ENCODE measurements at regions not wholly inside any gene's neighbourhood (a gene's known extent, or its start where the extent isn't known, plus 50 kb on each side); places are given as distances from the start of the nearest gene placed in this dataset.

- TF ChIP-seq MXI1 (IDR thresholded peaks at IDR 0.05; ENCODE audit: low read depth, low read length) = 0 out of 2 replicates have a peak, but pooled peaks have one; percentile 47
- TF ChIP-seq NR2C1 (IDR thresholded peaks at IDR 0.05) = peak; percentile 29; the same call in 1 of the 2 replicates
- TF ChIP-seq NR2C1 (tag; IDR thresholded peaks at IDR 0.05) = peak; percentile 70
- TF ChIP-seq, protein P1, sequence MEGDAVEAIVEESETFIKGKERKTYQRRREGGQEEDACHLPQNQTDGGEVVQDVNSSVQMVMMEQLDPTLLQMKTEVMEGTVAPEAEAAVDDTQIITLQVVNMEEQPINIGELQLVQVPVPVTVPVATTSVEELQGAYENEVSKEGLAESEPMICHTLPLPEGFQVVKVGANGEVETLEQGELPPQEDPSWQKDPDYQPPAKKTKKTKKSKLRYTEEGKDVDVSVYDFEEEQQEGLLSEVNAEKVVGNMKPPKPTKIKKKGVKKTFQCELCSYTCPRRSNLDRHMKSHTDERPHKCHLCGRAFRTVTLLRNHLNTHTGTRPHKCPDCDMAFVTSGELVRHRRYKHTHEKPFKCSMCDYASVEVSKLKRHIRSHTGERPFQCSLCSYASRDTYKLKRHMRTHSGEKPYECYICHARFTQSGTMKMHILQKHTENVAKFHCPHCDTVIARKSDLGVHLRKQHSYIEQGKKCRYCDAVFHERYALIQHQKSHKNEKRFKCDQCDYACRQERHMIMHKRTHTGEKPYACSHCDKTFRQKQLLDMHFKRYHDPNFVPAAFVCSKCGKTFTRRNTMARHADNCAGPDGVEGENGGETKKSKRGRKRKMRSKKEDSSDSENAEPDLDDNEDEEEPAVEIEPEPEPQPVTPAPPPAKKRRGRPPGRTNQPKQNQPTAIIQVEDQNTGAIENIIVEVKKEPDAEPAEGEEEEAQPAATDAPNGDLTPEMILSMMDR (IDR thresholded peaks at IDR 0.05 in 2 of 3, conservative IDR thresholded peaks at IDR 0.05 in 1 of 3; ENCODE audit: insufficient read depth in 2 of 3, low read depth in 1 of 3, low read length in 3 of 3) = peak; percentile 68 to 99 (median 97)
- no peak for TF ChIP-seq PRMT5 (CRISPR knock-in tag; IDR thresholded peaks at IDR 0.05)
- no peak for TF ChIP-seq FOXM1 (IDR thresholded peaks at IDR 0.05; ENCODE audit: low read depth)
- TF ChIP-seq FOXM1 (CRISPR knock-in tag; IDR thresholded peaks at IDR 0.05; ENCODE audit: low read depth) = no peak
Measured at GRCh38 chrX:140918398-140919038, 83.9 kb upstream of the SPANXB1 start (continued).

DNA sequence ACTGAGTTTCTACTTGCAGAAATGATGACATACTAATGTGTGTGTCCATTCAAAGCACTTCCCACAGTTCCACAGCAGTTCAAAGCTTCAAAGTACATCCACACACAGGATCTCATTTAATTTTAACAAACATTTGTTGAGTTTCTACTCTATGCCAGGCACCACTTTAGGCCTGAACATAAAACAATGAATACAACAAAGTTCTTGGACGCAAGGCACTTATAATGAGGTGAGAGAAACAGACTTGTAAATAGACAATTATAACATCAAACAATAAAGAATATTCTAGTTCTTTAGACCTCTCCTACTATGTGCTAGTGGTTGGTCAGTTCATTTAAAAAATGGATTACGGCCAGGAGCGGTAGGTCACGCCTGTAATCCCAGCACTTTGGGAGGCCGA is 82.0 kb upstream of the SPANXB1 start:
- FAIRE-seq (no peak), ATAC-seq (no peak), DNase-seq (ENCODE audit: extremely low read depth in 1 of 4, low spot score in 3 of 4) (no peak)
- H3K9me3 ChIP-seq (replicated peaks; ENCODE audit: control insufficient read depth, insufficient read depth, low read depth, low read length) = no peaks in the 10 kb centered on the region
- no TSS peak for BruUV-seq (replicated peaks)
- no peak overlapping the region for H3K9ac ChIP-seq (ENCODE audit: insufficient read depth in 1 of 2, low read depth in 2 of 2, low read length in 2 of 2)
- H3K36me3 ChIP-seq (ENCODE audit: control insufficient read depth, insufficient read depth, low read length) = no peaks in the 10 kb centered on the region
- POLR2A ChIA-PET = interaction anchor here (0.6 kb wide), 1 partner anchor 698 kb away, joined by 4 read pairs; no protein-coding TSS in a partner anchor
- no peaks in the 10 kb centered on the region for H3K79me2 ChIP-seq (ENCODE audit: control insufficient read depth, insufficient read depth, low read length)
- CTCF ChIA-PET (ENCODE audit: low intra/inter-chr PET ratio) = no interaction called here
- no peaks in the 10 kb centered on the region for H3K4me1 ChIP-seq (replicated peaks in 1 of 2; ENCODE audit: control insufficient read depth in 2 of 2, insufficient read depth in 2 of 2, low read length in 2 of 2)
- no peak overlapping the region for H3K27ac ChIP-seq (ENCODE audit: extremely low read depth, low read depth, low read length)
- in situ Hi-C loops (cut with MboI) (no loop called here), intact Hi-C loops (cut with micrococcal nuclease) (no loop called here)
- 0% methylated on average over 5 of the region's 5 CpGs for WGBS (ENCODE audit: insufficient coverage, low coverage, missing lambda C conversion rate)
- no peaks in the 10 kb centered on the region for H4K20me1 ChIP-seq (replicated peaks; ENCODE audit: control insufficient read depth, insufficient read depth, low read length)
- H3K27me3 ChIP-seq (ENCODE audit: control insufficient read depth in 2 of 2, insufficient read depth in 2 of 2, low read length in 2 of 2) = no peaks in the 10 kb centered on the region
- no peak overlapping the region for H3K4me2 ChIP-seq (ENCODE audit: insufficient read depth, low read length)
- H3K4me3 ChIP-seq = no peak overlapping the region
- no peaks in the 10 kb centered on the region for H3K9me1 ChIP-seq (ENCODE audit: control insufficient read depth, insufficient read depth, low read length)
- H2AFZ ChIP-seq (ENCODE audit: low read depth, low read length) = no peak overlapping the region
- TF ChIP-seq POLR2G (IDR thresholded peaks at IDR 0.05; ENCODE audit: low read depth, low read length) (no peak), KLF10 (CRISPR knock-in tag; IDR thresholded peaks at IDR 0.05) (no peak), NFIX (CRISPR knock-in tag; IDR thresholded peaks at IDR 0.05; ENCODE audit: low read depth) (no peak), SNRNP70 (optimal IDR thresholded peaks at IDR 0.05; ENCODE audit: low read depth, low read length) (no peak), TBL1XR1 (IDR thresholded peaks at IDR 0.05; ENCODE audit: low read length in 2 of 2) (no peak), U2AF2 (optimal IDR thresholded peaks at IDR 0.05; ENCODE audit: low read depth, low read length) (no peak), ARID1B (IDR thresholded peaks at IDR 0.05) (no peak), HNRNPLL (IDR thresholded peaks at IDR 0.05; ENCODE audit: low read depth, low read length, poor library complexity, severe bottlenecking) (no peak), ADNP (tag; IDR thresholded peaks at IDR 0.05) (no peak), TSC22D4 (tag; IDR thresholded peaks at IDR 0.05) (no peak)
- TF ChIP-seq, protein P2, sequence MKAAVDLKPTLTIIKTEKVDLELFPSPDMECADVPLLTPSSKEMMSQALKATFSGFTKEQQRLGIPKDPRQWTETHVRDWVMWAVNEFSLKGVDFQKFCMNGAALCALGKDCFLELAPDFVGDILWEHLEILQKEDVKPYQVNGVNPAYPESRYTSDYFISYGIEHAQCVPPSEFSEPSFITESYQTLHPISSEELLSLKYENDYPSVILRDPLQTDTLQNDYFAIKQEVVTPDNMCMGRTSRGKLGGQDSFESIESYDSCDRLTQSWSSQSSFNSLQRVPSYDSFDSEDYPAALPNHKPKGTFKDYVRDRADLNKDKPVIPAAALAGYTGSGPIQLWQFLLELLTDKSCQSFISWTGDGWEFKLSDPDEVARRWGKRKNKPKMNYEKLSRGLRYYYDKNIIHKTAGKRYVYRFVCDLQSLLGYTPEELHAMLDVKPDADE (conservative IDR thresholded peaks at IDR 0.05; ENCODE audit: control insufficient read depth, low read depth, low read length) = no peak
- TF ChIP-seq, protein P3, sequence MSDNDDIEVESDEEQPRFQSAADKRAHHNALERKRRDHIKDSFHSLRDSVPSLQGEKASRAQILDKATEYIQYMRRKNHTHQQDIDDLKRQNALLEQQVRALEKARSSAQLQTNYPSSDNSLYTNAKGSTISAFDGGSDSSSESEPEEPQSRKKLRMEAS (CRISPR knock-in tag; IDR thresholded peaks at IDR 0.05) = no peak

Data from K562 (cell line).